Left ventricle myocardium inferior (tissue), 1 donor: ENCODE measurements at regions not wholly inside any gene's neighbourhood (a gene's known extent, or its start where the extent isn't known, plus 50 kb on each side); places are given as distances from the start of the nearest gene placed in this dataset.

Experiments used
- DNase-seq: peaks from one replicate; pipeline ENCODE4 v3.0.0-alpha.2; 2020
- H3K27ac ChIP-seq: fragments of 200-600 bp; replicated peaks from 2 replicates; pipeline ENCODE4 v1.8.0; 2021
- H3K27me3 ChIP-seq: fragments of 200-600 bp; 2 replicates; pipeline ENCODE4 v1.8.0; 2021; ENCODE audit warnings: low read depth
- H3K36me3 ChIP-seq: fragments of 200-600 bp; 2 replicates; pipeline ENCODE4 v1.8.0; 2021
- H3K4me1 ChIP-seq: fragments of 200-600 bp; 2 replicates; pipeline ENCODE4 v1.8.0; 2021
- H3K4me3 ChIP-seq: fragments of 200-600 bp; 2 replicates; pipeline ENCODE4 v1.8.0; 2021; ENCODE audit warnings: mild to moderate bottlenecking, moderate library complexity
- H3K9me3 ChIP-seq: fragments of 200-600 bp; replicated peaks from 2 replicates; pipeline ENCODE4 v1.8.0; 2021
- intact Hi-C: fragments of 100-400 bp; cut with micrococcal nuclease; formaldehyde crosslinking; loops from one replicate; pipeline ENCODE4 v1.11.0; 2022
- TF ChIP-seq, protein P1 (sequence below): fragments of 200-600 bp; IDR thresholded peaks from 2 replicates; pipeline ENCODE4 v1.8.0; 2021; ENCODE audit warnings: antibody characterized with exemption, mild to moderate bottlenecking, borderline replicate concordance
- donor health status: DM: no; HTN: yes; CAD: no; lungs with severe emphysema.

DNA sequence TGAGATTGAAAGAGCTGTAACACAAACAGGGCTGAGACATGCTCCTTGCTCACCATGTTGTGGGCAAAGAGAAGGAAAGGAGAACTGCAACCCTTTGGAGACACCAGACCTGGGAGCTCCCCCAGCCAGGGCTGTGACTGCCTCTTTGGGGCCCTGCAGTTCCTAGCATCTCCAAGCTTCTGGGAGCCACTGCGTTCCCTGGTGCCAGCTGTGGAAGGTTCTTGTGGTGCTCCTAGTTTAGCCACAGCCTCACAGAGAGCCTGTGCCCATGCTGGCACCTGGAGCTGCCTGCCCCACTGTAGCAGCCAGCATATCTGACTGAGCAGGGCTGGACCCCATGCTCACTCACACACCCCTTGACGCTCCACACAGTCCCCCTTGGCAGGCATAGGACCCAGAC lies 141.7 kb downstream of the PDHA2 start:
- TF ChIP-seq, protein P1, sequence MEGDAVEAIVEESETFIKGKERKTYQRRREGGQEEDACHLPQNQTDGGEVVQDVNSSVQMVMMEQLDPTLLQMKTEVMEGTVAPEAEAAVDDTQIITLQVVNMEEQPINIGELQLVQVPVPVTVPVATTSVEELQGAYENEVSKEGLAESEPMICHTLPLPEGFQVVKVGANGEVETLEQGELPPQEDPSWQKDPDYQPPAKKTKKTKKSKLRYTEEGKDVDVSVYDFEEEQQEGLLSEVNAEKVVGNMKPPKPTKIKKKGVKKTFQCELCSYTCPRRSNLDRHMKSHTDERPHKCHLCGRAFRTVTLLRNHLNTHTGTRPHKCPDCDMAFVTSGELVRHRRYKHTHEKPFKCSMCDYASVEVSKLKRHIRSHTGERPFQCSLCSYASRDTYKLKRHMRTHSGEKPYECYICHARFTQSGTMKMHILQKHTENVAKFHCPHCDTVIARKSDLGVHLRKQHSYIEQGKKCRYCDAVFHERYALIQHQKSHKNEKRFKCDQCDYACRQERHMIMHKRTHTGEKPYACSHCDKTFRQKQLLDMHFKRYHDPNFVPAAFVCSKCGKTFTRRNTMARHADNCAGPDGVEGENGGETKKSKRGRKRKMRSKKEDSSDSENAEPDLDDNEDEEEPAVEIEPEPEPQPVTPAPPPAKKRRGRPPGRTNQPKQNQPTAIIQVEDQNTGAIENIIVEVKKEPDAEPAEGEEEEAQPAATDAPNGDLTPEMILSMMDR = no peak
- Histone ChIP-seq H3K4me3 (no peak overlapping the region), H3K4me1 (peaks cover 13% of the 10 kb centered on the region), H3K9me3 (no peaks in the 10 kb centered on the region), H3K27ac (no peak overlapping the region), H3K27me3 (no peaks in the 10 kb centered on the region), H3K36me3 (no peaks in the 10 kb centered on the region)
- intact Hi-C loops = no loop called here
- no peak for DNase-seq

- Histone ChIP-seq H3K4me3 (no peak overlapping the region), H3K4me1 (peaks cover 13% of the 10 kb centered on the region), H3K36me3 (no peaks in the 10 kb centered on the region), H3K9me3 (no peaks in the 10 kb centered on the region), H3K27ac (no peak overlapping the region), H3K27me3 (no peaks in the 10 kb centered on the region)
- intact Hi-C loops = no loop called here
- no peak for DNase-seq
- TF ChIP-seq, protein P1 = no peak
Observed at GRCh38 chr4:95982516-95982915, 142.6 kb downstream of the PDHA2 start.

- no peak for DNase-seq
- no peak overlapping the region for H3K27ac ChIP-seq
- peaks cover 13% of the 10 kb centered on the region for H3K4me1 ChIP-seq
- no peaks in the 10 kb centered on the region for H3K9me3 ChIP-seq
- no peaks in the 10 kb centered on the region for H3K36me3 ChIP-seq
- no peaks in the 10 kb centered on the region for H3K27me3 ChIP-seq
- intact Hi-C loops = no loop called here
- TF ChIP-seq, protein P1 = no peak
- no peak overlapping the region for H3K4me3 ChIP-seq
Observed at GRCh38 chr4:95984081-95984480, 144.2 kb downstream of the PDHA2 start.

GRCh38 chr4:95985051-95985450 lies 145.2 kb downstream of the PDHA2 start:
- Histone ChIP-seq H3K36me3 (no peaks in the 10 kb centered on the region), H3K4me1 (peaks cover 13% of the 10 kb centered on the region), H3K27ac (no peak overlapping the region), H3K4me3 (no peak overlapping the region), H3K27me3 (no peaks in the 10 kb centered on the region), H3K9me3 (no peaks in the 10 kb centered on the region)
- intact Hi-C loops = no loop called here
- no peak for DNase-seq
- TF ChIP-seq, protein P1 = no peak

DNA sequence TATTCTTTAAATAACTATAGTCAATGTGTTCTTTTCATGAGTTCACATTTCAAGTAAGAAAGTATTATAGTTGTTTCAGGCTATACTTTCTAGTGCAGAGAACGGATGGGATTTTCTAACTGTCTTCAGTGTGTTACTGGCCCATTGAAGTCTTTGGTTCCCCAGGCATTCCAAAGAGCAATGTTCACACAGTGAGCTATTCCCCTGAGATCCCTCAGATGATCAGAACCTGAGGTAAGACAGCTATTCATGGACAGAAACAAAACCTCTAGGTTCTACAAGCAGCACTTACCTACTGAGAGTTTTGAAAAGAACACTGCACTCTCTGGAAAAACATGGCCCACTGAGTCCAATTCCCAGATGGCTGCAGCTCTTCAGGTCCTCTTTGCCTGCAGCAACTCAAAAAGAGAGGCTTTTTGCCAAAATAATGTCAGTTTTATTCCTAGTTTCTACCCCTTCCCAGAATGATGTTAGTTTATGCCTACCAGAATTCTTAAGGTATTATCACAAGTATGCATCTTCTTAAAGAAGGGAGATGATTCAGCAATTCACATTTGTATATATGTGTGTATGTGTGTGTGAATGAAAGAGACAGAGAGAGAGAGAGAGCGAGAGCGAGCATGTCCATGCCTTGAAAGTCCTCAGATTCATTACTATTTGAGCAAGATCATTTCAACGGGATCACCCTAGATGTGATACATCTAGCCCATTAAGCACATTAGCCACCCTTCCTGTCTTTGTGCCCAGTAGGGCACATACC lies 146.1 kb downstream of the PDHA2 start:
- DNase-seq = no peak
- Histone ChIP-seq H3K9me3 (no peaks in the 10 kb centered on the region), H3K4me1 (peaks cover 4% of the 10 kb centered on the region), H3K27me3 (no peaks in the 10 kb centered on the region), H3K4me3 (no peak overlapping the region), H3K36me3 (no peaks in the 10 kb centered on the region), H3K27ac (no peak overlapping the region)
- TF ChIP-seq, protein P1 = no peak
- intact Hi-C loops = no loop called here
